Activated naive CD4-positive, alpha-beta T cell treated with anti-CD3 and anti-CD28 coated beads, Interleukin-2, amount 50 U/mL, for 72 hours (primary cell): ENCODE measurements at regions not wholly inside any gene's neighbourhood (a gene's known extent, or its start where the extent isn't known, plus 50 kb on each side); places are given as distances from the start of the nearest gene placed in this dataset.
"Not testable (repeated sequence)": the region's sequence is repeated elsewhere in the genome, so short reads cannot be mapped to it uniquely, and the experiment has no call there.

Source experiments
- ATAC-seq, 2 donors: fragments of 150-1000 bp; cut with Tn5 transposase; 2 replicates each; pipeline ENCODE4 v1.10.0; 2021; ENCODE audit warnings: mild to moderate bottlenecking in 2 of 2, moderate library complexity in 2 of 2
- DNase-seq, 2 donors: peaks; one replicate each; pipeline ENCODE4 v3.0.0; 2021 to 2022; ENCODE audit warnings: low spot score in 2 of 2
- H3K27ac Mint-ChIP-seq, 2 donors: one replicate each; pipeline ENCODE4 v1.8.0; 2022; ENCODE audit warnings: mild to moderate bottlenecking in 2 of 2, mixed read lengths in 2 of 2
- H3K36me3 Mint-ChIP-seq, 2 donors: one replicate each; pipeline ENCODE4 v1.8.0; 2022; ENCODE audit warnings: mixed read lengths in 2 of 2
- H3K9me3 Mint-ChIP-seq, 2 donors: one replicate each; pipeline ENCODE4 v1.8.0; 2022; ENCODE audit warnings: mixed read lengths in 2 of 2

DNA sequence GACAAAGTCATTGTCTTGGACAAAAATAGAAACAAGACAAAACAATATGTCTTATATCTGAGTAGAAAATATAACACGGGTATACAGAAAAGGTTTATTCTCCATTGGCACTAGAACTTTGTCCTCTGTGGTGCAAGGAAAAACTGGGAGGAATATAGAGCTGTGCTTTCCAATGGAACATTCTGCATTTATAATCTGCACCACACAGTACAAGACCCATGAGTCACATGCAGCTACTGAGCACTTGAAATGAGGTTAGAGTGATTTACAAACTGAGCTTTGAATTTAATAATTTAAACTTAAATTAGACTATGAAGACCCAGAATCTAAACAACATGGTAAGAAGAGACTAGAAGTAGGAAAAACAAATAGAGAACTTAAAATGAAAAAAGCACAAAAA is 86.1 kb downstream of the RAP2A start:
- H3K27ac Mint-ChIP-seq: no peak overlapping the region
- H3K9me3 Mint-ChIP-seq: peaks cover 3 to 9% of the 10 kb centered on the region in 2 donors
- ATAC-seq (no peak), DNase-seq (no peak)
- H3K36me3 Mint-ChIP-seq: peaks cover 0 to 5% of the 10 kb centered on the region in 2 donors

DNA sequence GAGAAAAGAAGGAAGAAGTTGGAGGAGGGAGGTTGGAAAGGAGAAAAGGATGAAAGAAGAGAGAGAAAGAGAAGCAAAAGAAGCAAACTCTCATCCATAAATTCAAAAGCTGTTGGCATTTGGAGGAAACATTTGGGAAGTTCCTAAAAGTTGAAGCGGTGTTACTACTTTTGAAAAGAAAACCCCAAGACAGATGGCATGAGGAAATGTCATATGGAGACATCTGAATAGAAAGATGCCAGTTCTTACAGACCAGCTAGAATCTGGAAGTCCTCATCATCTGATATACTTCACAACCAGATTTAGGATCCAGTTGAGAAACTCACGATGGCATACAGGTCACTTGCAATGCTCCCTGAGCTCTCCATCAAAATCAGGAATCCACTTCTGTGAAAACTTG is 86.9 kb downstream of the RAP2A start:
- Mint-ChIP-seq H3K36me3 (peaks cover 0 to 5% of the 10 kb centered on the region in 2 donors), H3K27ac (no peak overlapping the region), H3K9me3 (peaks cover 3 to 9% of the 10 kb centered on the region in 2 donors)
- DNase-seq (no peak), ATAC-seq (no peak)

DNA sequence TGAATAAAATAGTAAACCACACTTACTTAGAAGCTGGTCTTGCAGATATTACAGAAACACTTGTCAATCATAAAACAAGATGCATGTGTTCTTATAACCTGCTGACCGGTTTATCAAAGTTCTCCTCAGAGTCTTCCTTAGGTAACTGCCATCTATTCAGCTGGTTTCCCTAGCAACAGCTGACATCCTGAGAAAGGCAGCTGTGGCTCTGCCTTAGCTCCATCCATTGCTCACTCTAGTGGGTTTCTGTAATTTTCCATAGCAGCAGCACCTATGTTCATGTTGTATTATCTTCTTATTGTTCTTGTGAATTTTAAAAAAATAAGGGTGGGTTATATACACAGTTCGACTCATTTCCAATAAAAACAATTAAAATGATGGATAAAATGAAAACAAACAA is 87.8 kb downstream of the RAP2A start:
- peaks cover 3 to 9% of the 10 kb centered on the region in 2 donors for H3K9me3 Mint-ChIP-seq
- DNase-seq: no peak
- H3K27ac Mint-ChIP-seq: no peak overlapping the region
- ATAC-seq: no peak
- peaks cover 0 to 5% of the 10 kb centered on the region in 2 donors for H3K36me3 Mint-ChIP-seq

DNA sequence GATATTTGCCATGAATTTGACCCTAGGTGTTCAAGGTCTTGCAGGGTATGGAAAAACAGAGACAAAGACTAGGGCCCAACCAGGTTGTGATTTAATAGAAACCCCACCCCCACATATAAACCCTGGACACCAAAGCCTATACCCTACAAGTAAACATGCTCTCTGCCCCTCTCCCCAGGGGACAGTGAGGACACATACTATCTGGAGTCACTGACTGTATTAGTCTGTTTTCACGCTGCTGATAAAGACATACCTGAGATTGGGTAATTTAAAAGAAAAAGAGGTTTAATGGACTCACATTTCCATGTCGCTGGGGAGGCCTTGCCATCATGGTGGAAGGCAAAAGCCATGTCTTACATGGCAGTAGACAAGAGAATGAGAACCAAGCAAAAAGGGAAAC is 88.3 kb downstream of the RAP2A start:
- no peak for DNase-seq
- Mint-ChIP-seq H3K9me3 (peaks cover 3 to 9% of the 10 kb centered on the region in 2 donors), H3K36me3 (peaks cover 0 to 5% of the 10 kb centered on the region in 2 donors), H3K27ac (no peak overlapping the region)
- ATAC-seq: no peak

DNA sequence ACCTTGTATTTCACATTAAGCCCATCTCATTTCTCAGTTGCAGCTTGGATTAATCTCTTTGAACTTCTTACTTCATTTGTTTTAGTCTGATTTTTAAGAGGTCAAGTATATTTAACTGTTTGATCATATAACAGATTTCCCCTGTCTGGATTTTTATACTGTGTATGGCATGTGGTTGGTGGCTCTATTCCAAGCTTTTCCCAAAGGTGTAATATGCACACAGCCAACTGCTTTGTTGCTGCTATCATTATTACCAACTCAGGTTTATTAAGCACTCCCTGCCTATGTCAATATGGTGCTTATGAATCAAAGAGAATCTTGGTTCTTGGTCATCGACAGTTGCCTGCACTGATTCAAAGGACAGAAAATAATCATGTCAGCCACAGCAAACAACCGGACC is 92.6 kb downstream of the RAP2A start:
- Mint-ChIP-seq H3K9me3 (peaks cover 0 to 5% of the 10 kb centered on the region in 2 donors), H3K36me3 (no peaks in the 10 kb centered on the region)
- DNase-seq: no peak

DNA sequence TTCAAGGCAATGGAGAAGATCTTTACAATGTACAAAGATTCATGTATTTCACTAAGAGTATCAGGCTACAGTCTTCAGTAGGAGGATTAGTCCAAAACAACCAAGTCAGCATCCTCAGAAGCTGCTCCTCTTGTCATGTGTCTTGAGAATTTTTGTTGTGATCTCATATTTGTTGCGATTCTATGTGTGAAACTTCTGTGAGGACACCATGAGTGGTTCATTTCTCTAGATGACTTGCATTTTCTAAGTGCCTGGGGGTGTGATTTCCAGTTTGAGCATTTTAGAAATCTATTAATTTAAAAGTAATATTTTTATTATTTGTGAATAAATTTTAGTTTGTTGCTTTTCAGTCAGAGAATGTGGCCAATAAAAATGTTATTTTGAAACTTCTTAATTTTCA is 94.5 kb downstream of the RAP2A start:
- no peaks in the 10 kb centered on the region for H3K9me3 Mint-ChIP-seq
- no peak for ATAC-seq
- DNase-seq: no peak
- H3K27ac Mint-ChIP-seq: no peak overlapping the region
- H3K36me3 Mint-ChIP-seq: no peaks in the 10 kb centered on the region

More for the DNA sequence above, 92.6 kb downstream of the RAP2A start:
- H3K27ac Mint-ChIP-seq: no peak overlapping the region
- ATAC-seq: no peak

DNA sequence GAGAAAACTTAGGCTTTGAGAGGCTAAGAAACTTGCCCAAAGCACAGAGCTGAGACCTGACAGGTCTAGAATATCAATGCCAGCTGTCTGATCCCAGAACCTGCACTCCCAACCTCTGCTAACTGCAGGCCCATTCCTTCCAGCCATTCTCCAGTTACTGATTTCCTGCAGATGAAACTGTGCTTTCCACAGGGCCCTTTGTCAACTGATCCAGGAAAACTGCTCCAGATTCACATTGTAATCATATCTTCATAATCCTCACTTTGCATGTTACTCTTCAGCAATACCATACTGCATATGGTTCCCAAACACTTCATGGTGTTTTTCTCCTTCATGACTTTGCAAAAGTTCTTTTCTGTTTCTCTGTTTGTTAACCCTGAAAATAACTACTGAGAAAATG is 100.6 kb downstream of the RAP2A start:
- DNase-seq (no peak), ATAC-seq (no peak)
- Mint-ChIP-seq H3K27ac (no peak overlapping the region), H3K36me3 (no peaks in the 10 kb centered on the region), H3K9me3 (no peaks in the 10 kb centered on the region)

DNA sequence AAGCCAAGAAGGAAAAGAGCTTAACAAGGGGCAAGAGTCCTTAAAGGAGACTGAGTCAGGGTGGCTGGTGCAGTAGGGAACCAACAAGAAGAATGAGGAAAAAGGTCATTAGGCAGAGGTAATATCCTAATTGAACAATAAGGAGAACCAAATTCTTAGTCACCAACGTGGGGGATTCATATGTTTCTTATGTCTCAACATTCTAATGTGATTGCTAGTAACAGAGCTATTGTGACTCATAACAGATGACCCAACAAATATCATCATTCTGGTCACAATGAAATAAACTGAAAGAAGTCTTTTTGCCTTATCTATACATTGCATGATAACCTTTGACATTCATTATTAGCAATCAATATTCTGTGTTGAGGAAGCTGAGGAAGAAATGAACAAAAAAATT is 101.6 kb downstream of the RAP2A start:
- ATAC-seq (no peak), DNase-seq (no peak)
- Mint-ChIP-seq H3K36me3 (no peaks in the 10 kb centered on the region), H3K27ac (no peak overlapping the region), H3K9me3 (no peaks in the 10 kb centered on the region)

DNA sequence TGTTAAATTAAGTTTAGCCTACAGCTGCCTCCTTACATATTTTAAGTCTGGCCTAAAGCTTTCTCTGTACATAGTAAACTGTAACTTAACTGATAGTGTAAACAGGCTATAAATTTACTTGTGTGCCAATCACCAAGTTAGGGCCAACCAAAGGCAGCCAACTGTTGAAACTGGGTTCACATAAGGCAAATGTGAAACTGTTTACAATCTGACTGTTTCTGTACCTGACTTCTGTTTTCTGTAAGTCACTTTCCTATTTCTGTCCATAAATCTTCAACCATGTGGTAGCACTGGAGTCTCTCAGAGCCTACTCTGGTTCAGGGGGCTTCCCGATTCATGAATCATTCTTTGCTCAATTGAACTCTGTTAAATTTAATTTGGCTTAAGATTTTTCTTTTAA is 103.1 kb downstream of the RAP2A start:
- DNase-seq (no peak), ATAC-seq (peak in 1 of 2 donors; percentile 47)
- no peaks in the 10 kb centered on the region for H3K9me3 Mint-ChIP-seq
- H3K36me3 Mint-ChIP-seq: no peaks in the 10 kb centered on the region
- H3K27ac Mint-ChIP-seq: no peak overlapping the region

DNA sequence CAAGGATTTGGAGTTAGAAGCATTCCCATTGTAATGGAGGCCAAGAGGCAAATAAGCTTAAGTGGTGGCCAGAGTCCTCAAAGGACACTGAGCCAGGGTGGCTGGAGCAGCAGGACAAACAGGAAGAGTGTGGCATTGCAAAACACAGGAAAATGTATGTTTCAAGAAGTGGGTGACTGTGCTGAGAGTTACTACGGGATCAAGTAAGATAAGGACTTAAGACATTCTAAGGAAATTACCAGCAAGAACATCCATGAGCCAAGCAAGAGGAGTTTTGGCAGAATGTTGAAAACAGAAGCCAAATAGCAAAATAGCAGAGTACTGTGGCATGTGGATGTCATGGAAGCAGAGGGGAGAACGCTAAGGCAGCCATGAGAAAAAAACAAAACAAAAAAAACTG is 104.2 kb downstream of the RAP2A start:
- ATAC-seq (no peak), DNase-seq (no peak)
- Mint-ChIP-seq H3K27ac (no peak overlapping the region), H3K9me3 (no peaks in the 10 kb centered on the region), H3K36me3 (no peaks in the 10 kb centered on the region)

DNA sequence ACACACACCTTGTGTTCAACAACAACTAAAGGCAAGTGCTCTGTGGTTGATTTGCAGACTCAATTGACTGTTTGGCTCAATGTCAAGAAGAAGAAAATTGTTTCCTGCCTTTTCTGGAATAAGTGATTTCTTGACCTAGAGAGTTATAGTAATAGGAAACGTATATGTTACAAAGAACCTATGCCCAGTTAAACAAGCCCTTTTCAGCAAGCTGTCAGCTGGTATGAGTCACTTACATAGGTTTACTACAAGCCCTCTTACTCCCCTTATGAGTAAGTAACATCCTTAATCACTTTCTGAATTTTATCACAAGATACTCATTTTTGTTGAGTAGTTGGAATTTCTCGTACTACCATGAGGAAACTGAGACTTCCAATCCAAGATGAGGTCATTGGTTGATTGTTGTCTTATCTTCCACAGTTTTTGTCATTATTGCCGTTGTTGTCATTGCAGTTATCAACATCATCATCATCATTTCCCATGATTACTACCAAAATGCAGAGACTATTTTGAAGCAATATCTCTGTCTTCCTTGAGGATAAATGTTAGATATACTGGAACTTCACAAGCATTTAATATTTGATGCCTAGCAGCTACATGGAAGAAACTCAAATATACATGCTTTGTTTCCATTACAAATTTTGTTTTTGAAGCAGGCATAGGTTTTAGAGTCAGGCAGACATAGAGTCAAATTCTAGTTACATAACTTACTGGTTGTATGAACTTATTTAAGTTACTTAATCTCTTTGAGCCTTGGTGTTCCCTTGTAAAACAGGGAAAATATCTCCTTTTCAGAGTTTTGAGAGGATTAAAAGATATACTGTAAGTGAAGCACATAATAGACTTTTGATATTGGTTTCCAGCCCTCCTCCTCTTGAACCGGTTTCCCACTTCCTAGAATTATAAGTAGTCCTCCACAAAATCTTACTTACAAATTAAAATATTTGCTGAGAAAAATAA is 106.0 kb downstream of the RAP2A start:
- no peak overlapping the region for H3K27ac Mint-ChIP-seq
- ATAC-seq (peak; percentile 79 to 96), DNase-seq (no peak)
- H3K9me3 Mint-ChIP-seq: no peaks in the 10 kb centered on the region
- H3K36me3 Mint-ChIP-seq: no peaks in the 10 kb centered on the region

DNA sequence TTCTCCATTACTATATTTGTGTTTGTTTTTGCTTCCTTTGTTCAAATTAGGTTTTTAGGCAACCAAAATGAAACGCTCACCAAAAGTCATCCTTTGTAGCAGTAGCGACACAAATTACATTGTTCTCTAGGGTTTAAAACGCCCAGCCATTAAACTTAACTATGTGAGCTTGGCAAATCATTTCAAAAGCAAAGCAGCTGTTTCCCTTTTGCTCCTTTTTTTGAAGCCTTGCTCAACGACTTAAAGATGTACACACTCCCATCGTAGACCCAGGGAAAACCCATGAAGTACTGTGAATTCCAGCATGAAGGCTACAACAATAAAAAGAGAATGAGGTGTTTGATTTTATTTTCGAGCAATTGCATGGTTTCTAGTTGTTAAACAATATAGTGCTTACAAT is 106.7 kb downstream of the RAP2A start:
- no peak for ATAC-seq
- H3K36me3 Mint-ChIP-seq: peaks cover 0 to 2% of the 10 kb centered on the region in 2 donors
- no peak for DNase-seq
- peaks cover 0 to 1% of the 10 kb centered on the region in 2 donors for H3K9me3 Mint-ChIP-seq
- H3K27ac Mint-ChIP-seq: no peak overlapping the region

DNA sequence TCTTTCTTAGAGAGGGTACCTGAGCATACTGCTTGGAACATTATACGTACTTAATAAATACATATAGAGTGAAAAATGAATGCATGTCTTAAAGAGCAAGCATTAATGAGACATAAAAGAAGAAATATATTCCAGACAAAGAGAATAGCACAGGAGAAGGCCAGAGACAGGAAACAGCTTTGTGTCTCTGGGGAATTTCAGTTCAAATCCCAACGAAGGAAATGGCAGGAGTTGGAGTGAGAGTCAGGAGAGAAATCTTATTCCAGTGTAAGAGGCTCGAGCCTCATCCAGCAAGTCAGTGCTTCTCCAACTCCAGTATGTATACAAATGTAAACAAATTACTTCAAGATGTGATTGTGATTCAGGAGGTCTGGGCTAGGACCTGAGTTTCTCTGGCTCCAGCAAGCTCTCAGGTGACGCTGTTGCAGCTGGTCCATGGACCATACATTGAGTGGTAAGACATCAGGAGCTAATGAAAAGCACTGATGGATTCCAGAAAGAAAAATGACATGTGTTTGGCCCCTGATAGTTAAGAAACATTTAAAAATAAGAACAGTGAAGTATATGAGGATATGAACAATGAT is 108.2 kb downstream of the RAP2A start:
- Mint-ChIP-seq H3K27ac (no peak overlapping the region), H3K9me3 (peaks cover 0 to 4% of the 10 kb centered on the region in 2 donors), H3K36me3 (peaks cover 0 to 17% of the 10 kb centered on the region in 2 donors)
- DNase-seq: no peak
- no peak for ATAC-seq

DNA sequence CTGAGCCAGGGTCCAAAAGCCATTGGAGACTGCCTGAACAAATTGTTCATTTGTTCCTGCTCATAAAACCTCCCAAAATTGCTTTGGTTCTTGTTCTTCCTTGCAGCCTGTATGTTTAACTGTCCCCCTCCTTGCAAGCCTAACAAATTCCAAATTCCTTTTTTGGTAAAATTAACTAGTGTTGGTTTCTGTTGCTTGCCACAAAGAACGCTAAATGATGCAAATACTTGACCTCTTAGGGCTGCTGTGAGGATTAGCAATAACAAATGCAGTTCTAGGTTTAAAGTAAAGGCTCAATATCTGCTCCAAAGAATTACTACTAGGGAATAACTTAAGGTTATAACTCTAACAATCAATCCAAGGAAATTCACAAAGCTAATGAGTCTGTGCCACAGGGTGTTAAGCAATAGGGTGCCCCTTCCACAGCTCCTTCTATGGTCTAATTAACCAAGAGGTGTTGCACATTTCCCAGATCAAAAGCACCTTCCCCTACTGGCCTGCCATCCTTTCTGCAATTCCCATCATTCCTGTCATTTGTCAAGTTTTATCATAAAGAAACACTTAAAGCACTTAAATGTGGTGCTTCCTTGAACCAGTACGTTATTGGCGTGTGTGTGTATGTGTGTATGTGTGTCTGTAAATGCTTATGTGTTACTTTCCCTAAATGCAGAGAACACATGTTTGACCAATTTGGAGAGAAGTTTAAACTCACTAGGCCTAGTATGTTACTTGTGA is 110.2 kb downstream of the RAP2A start:
- H3K9me3 Mint-ChIP-seq: peaks cover 0 to 4% of the 10 kb centered on the region in 2 donors
- peaks cover 0 to 17% of the 10 kb centered on the region in 2 donors for H3K36me3 Mint-ChIP-seq
- no peak for ATAC-seq
- no peak for DNase-seq
- H3K27ac Mint-ChIP-seq: no peak overlapping the region

DNA sequence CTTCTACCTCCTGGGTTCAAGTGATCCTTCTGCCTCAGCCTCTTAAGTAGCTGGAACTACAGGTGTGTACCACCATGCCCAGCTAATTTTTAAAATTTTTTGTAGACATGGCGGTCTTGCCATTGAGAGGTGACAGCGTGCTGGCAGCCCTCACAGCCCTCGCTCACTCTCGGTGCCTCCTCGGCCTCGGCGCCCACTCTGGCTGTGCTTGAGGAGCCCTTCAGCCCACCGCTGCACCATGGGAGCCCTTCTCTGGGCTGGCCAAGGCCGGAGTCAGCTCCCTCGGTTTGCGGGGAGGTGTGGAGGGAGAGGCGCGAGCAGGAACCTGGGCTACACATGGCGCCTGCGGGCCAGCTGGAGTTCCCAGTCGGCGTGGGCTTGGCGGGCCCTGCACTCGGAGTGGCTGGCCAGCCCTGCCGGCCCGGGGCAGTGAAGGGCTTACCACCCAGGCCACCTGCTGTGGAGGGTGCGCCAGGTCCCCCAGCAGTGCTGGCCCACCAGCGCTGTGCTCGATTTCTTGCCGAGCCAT is 111.1 kb downstream of the RAP2A start:
- H3K36me3 Mint-ChIP-seq: peaks cover 0 to 17% of the 10 kb centered on the region in 2 donors
- ATAC-seq, H3K9me3 Mint-ChIP-seq, DNase-seq, H3K27ac Mint-ChIP-seq: not testable (repeated sequence)

DNA sequence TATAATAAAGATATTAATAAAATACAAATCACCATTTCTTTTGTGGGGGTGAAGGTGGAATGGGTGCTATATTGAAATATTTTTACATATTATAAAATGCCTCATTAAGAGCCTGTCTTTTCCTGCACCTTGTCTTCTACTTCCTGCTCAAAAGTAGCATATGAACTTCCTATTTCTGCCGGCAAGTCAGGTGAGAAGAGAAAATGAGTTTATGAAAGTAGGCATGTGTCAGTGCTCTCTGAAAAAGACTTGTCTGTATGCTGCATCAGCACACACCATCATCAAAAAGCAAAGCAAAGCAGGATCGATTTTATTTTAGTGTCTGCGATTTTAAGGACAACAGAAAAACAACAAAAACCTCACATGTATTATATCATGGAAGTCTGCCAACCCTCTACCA is 114.2 kb downstream of the RAP2A start:
- H3K36me3 Mint-ChIP-seq: peaks cover 0 to 17% of the 10 kb centered on the region in 2 donors
- DNase-seq (no peak), ATAC-seq (no peak)
- H3K9me3 Mint-ChIP-seq: peaks cover 0 to 4% of the 10 kb centered on the region in 2 donors
- H3K27ac Mint-ChIP-seq: no peak overlapping the region

DNA sequence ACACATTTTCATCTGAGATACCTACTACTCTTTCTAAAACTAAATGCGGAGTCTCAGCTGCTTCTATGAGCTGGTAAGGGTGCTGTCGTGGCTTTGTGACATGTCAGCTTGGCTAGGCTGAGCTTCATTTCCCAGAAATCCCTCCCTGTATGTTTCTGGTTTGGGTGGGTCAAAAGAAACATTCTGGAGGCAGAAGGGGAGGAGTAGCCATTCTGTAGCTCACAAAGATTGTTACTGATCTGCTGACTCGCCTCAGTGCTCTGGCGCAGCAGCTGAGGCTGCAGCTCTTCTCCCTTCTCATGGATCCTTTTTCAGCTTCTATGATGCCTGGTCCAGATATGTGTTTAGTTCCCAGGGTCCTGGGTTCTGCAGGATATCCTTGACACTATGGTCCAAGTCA is 114.7 kb downstream of the RAP2A start:
- ATAC-seq (no peak), DNase-seq (no peak)
- Mint-ChIP-seq H3K36me3 (peaks cover 0 to 17% of the 10 kb centered on the region in 2 donors), H3K9me3 (peaks cover 0 to 4% of the 10 kb centered on the region in 2 donors), H3K27ac (no peak overlapping the region)
